Thyroid gland (tissue), 4 donors: ENCODE measurements at regions not wholly inside any gene's neighbourhood (a gene's known extent, or its start where the extent isn't known, plus 50 kb on each side); places are given as distances from the start of the nearest gene placed in this dataset.

ENCODE experiments used
- DNase-seq, 2 donors: peaks; one replicate each; pipeline ENCODE4 v3.0.0-alpha.2; 2019
- H3K27ac ChIP-seq, 3 donors: fragments of 200-600 bp; sonication (generic); 1 replicate in 2 of 3; 2 replicates in 1 of 3; pipeline ENCODE4 v1.5.1; 2016 to 2019; ENCODE audit warnings: mild to moderate bottlenecking in 1 of 3, moderate library complexity in 1 of 3
- H3K27me3 ChIP-seq: fragments of 200-600 bp; sonication (generic); one replicate; pipeline ENCODE4 v1.5.1; 2019
- H3K36me3 ChIP-seq, 2 donors: fragments of 200-600 bp; sonication (generic); one replicate each; pipeline ENCODE4 v1.5.1; 2016 to 2019
- H3K4me1 ChIP-seq, 2 donors: fragments of 200-600 bp; sonication (generic); one replicate each; pipeline ENCODE4 v1.5.1; 2017 to 2019
- H3K4me3 ChIP-seq, 3 donors: fragments of 200-600 bp; sonication (generic); replicated peaks in 1 of 3; 1 replicate in 2 of 3; 2 replicates in 1 of 3; pipeline ENCODE4 v1.5.1; 2016; ENCODE audit warnings: mild to moderate bottlenecking in 1 of 3
- H3K9me3 ChIP-seq: fragments of 200-600 bp; sonication (generic); one replicate; pipeline ENCODE4 v1.5.1; 2017
- CTCF ChIP-seq, 6 experiments: fragments of 200-600 bp in 3 of 6; fragments of 450-650 bp in 3 of 6; sonication (generic) in 3 of 6; IDR thresholded peaks; one replicate each; pipeline ENCODE4 v1.5.1; 2016 to 2019; ENCODE audit warnings: antibody characterized with exemption in 6 of 6, mild to moderate bottlenecking in 2 of 6, inconsistent platforms in 1 of 6, moderate library complexity in 1 of 6
- POLR2A ChIP-seq, 2 donors: fragments of 450-650 bp; IDR thresholded peaks; one replicate each; pipeline ENCODE4 v1.6.1; 2017; ENCODE audit warnings: antibody characterized with exemption in 2 of 2, mild to moderate bottlenecking in 2 of 2, moderate library complexity in 1 of 2
- WGBS, 2 donors: methylation state at CpG; one replicate each; pipeline ENCODE4 v1.1.5; 2017; 5-methylcytosine and 5-hydroxymethylcytosine counted together
- intact Hi-C: fragments of 100-400 bp; cut with DNase I; formaldehyde crosslinking; loops from one replicate; pipeline ENCODE4 v1.15.1; 2023

DNA sequence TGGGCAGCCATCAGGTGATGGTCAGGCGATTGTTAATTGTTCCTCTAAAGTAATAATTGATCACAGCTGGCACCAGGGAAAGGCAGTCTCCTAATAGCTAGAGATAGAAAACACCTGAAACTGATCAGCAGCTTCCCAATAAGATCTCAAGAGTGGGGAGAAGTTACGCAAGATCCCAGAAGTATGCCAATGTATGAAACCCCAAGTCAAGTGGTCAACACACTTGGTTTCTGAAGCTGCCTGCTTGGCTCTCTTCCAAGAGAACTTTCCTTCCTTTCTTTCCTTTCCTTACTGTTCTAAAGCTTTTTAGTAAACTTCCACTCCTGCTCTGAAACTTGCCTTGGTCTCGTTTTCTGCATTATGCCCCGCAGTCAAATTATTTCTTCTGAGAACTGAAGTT lies 201.6 kb upstream of the SKOR2 start:
- Histone ChIP-seq H3K4me1 (no peaks in the 10 kb centered on the region), H3K36me3 (no peaks in the 10 kb centered on the region), H3K27me3 (no peaks in the 10 kb centered on the region), H3K9me3 (no peaks in the 10 kb centered on the region), H3K27ac (no peak overlapping the region), H3K4me3 (no peak overlapping the region)
- WGBS, 2 donors = 71 to 74% methylated on average over 4 of the region's 4 CpGs
- DNase-seq = no peak
- no peak for TF ChIP-seq POLR2A (IDR thresholded peaks at IDR 0.05)
- TF ChIP-seq CTCF (IDR thresholded peaks at IDR 0.05) = no peak
- intact Hi-C loops = no loop called here

DNA sequence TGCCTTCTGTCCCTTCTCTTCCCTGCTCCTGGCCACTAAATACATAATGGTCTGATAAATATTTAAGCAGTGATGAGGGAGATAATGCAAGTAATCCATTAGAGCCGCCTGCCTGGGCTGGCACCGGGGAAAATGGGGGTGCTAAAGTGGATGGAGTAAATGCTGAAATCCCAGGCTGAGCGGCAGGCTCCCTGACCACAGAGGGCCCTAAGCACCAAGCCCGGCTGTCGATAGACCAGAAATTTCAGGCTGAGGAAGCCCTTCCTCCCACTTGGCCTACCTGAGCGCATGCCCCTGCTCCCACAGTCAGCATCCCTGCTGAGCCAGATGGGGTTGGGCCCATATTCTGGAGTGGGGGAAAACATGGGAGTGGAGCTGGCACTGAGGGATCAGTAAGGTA lies 197.5 kb upstream of the SKOR2 start:
- WGBS, 2 donors = 88 to 93% methylated on average over 6 of the region's 6 CpGs

GRCh38 chr18:47441914-47442313 lies 190.5 kb upstream of the SKOR2 start:
- intact Hi-C loops = no loop called here
- no peaks in the 10 kb centered on the region for H3K27me3 ChIP-seq
- WGBS, 2 donors = 63 to 66% methylated on average over 4 of the region's 4 CpGs
- no peak overlapping the region for H3K4me3 ChIP-seq
- H3K9me3 ChIP-seq = no peaks in the 10 kb centered on the region
- TF ChIP-seq CTCF (IDR thresholded peaks at IDR 0.05) (no peak), POLR2A (IDR thresholded peaks at IDR 0.05) (no peak)
- H3K36me3 ChIP-seq = no peaks in the 10 kb centered on the region
- DNase-seq = no peak
- no peaks in the 10 kb centered on the region for H3K4me1 ChIP-seq
- no peak overlapping the region for H3K27ac ChIP-seq

More for the DNA sequence above, 197.5 kb upstream of the SKOR2 start:
- Histone ChIP-seq H3K36me3 (no peaks in the 10 kb centered on the region), H3K4me3 (no peak overlapping the region), H3K27me3 (no peaks in the 10 kb centered on the region), H3K9me3 (no peaks in the 10 kb centered on the region), H3K27ac (no peak overlapping the region), H3K4me1 (no peaks in the 10 kb centered on the region)
- TF ChIP-seq CTCF (IDR thresholded peaks at IDR 0.05) (no peak), POLR2A (IDR thresholded peaks at IDR 0.05) (no peak)
- no peak for DNase-seq
- intact Hi-C loops = no loop called here

DNA sequence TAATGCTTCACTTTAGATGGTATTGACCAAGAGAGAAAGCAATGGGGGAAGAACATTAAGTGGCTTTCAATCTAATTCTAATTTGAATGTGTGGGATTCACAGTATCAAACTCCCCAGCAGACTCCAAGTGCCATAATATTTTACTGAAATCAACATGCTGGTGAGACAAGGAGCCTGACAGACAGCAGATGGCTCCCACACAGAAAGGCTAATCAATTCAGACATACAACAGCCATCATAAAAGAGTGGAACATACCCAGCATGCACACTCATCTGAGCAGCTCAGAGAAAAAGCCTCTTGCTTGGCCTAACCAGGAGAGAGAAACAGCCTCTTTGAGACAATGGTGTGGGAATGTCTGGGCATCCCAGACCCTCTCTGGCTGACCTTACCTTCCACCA lies 186.5 kb upstream of the SKOR2 start:
- no peaks in the 10 kb centered on the region for H3K27me3 ChIP-seq
- no peaks in the 10 kb centered on the region for H3K4me1 ChIP-seq
- intact Hi-C loops = no loop called here
- no peaks in the 10 kb centered on the region for H3K36me3 ChIP-seq
- H3K9me3 ChIP-seq = no peaks in the 10 kb centered on the region
- no peak for DNase-seq
- no peak overlapping the region for H3K27ac ChIP-seq
- H3K4me3 ChIP-seq = no peak overlapping the region
- TF ChIP-seq CTCF (IDR thresholded peaks at IDR 0.05) = no peak
- TF ChIP-seq POLR2A (IDR thresholded peaks at IDR 0.05) = no peak

- WGBS, 2 donors = 59 to 75% methylated on average over 1 of the region's 1 CpG
- H3K27ac ChIP-seq = no peak overlapping the region
- intact Hi-C loops = no loop called here
- DNase-seq = no peak
- H3K36me3 ChIP-seq = no peaks in the 10 kb centered on the region
- no peaks in the 10 kb centered on the region for H3K4me1 ChIP-seq
- H3K27me3 ChIP-seq = no peaks in the 10 kb centered on the region
- no peaks in the 10 kb centered on the region for H3K9me3 ChIP-seq
- no peak overlapping the region for H3K4me3 ChIP-seq
- TF ChIP-seq POLR2A (IDR thresholded peaks at IDR 0.05) (no peak), CTCF (IDR thresholded peaks at IDR 0.05) (no peak)
Observed at GRCh38 chr18:47436871-47437270, 185.4 kb upstream of the SKOR2 start.
